NB4 (cell line): ENCODE measurements at regions not wholly inside any gene's neighbourhood (a gene's known extent, or its start where the extent isn't known, plus 50 kb on each side); places are given as distances from the start of the nearest gene placed in this dataset.

Experiments used
- MYC ChIP-seq: IDR thresholded peaks from 2 replicates; pipeline ENCODE4 v1.6.1; 2011; ENCODE audit warnings: low read depth, low read length
- POLR2A ChIP-seq: IDR thresholded peaks from 2 replicates; pipeline ENCODE4 v1.6.1; 2011; ENCODE audit warnings: mild to moderate bottlenecking; ENCODE audit not compliant: insufficient read length; ENCODE audit errors: extremely low read depth
- TF ChIP-seq, protein P1 (sequence below): IDR thresholded peaks from one replicate; pipeline ENCODE4 v1.5.1; 2012; ENCODE audit warnings: low read depth, low read length
- TF ChIP-seq, protein P2 (sequence below): IDR thresholded peaks from 2 replicates; pipeline ENCODE4 v1.6.1; 2011; ENCODE audit warnings: low read depth, low read length

DNA sequence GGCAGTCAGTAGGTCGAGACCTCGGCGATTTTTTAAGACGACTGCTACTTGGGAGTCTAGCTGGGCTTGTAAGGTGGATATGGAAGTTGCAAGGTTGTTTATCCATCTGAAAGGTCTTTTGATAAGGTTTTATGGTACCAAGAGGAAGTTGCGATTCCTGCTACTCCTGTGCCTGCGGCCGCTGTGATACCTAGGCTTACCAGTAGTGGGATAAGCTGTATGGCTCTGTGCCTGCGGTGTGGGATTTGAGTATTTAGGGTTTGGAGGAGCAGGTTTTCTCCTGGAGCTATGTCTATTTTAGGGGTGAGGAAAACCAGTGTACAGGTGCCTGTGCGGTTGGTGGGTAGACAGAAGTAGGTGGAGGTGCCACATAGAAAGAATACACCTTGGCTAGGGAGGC, 1059.8 kb downstream of the SI start:
- TF ChIP-seq, protein P1, sequence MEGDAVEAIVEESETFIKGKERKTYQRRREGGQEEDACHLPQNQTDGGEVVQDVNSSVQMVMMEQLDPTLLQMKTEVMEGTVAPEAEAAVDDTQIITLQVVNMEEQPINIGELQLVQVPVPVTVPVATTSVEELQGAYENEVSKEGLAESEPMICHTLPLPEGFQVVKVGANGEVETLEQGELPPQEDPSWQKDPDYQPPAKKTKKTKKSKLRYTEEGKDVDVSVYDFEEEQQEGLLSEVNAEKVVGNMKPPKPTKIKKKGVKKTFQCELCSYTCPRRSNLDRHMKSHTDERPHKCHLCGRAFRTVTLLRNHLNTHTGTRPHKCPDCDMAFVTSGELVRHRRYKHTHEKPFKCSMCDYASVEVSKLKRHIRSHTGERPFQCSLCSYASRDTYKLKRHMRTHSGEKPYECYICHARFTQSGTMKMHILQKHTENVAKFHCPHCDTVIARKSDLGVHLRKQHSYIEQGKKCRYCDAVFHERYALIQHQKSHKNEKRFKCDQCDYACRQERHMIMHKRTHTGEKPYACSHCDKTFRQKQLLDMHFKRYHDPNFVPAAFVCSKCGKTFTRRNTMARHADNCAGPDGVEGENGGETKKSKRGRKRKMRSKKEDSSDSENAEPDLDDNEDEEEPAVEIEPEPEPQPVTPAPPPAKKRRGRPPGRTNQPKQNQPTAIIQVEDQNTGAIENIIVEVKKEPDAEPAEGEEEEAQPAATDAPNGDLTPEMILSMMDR, result no peak
- TF ChIP-seq POLR2A (no peak), MYC (no peak)
- TF ChIP-seq, protein P2, sequence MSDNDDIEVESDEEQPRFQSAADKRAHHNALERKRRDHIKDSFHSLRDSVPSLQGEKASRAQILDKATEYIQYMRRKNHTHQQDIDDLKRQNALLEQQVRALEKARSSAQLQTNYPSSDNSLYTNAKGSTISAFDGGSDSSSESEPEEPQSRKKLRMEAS, result no peak
